ENCODE measurements at regions not wholly inside any gene's neighbourhood (a gene's known extent, or its start where the extent isn't known, plus 50 kb on each side); places are given as distances from the start of the nearest gene placed in this dataset.

- H2AFZ ChIP-seq (ENCODE audit: insufficient read depth, low read depth, low read length, poor library complexity, severe bottlenecking), result no peak overlapping the region
- no peaks in the 10 kb centered on the region for H3K4me1 ChIP-seq (ENCODE audit: control insufficient read depth in 1 of 2, insufficient read depth in 2 of 2, low read length in 2 of 2)
- no peaks in the 10 kb centered on the region for H3K27me3 ChIP-seq (ENCODE audit: control insufficient read depth in 2 of 2, insufficient read depth in 2 of 2, low read length in 2 of 2)
- no peak for DNase-seq
- no peaks in the 10 kb centered on the region for H3K36me3 ChIP-seq (replicated peaks in 1 of 2; ENCODE audit: control insufficient read depth in 1 of 2, insufficient read depth in 2 of 2, low read length in 2 of 2)
- no peaks in the 10 kb centered on the region for H4K20me1 ChIP-seq (ENCODE audit: insufficient read depth, low read length)
- no peaks in the 10 kb centered on the region for H3K36me3 Mint-ChIP-seq
- H3K4me3 Mint-ChIP-seq, result no peak overlapping the region
- no peak overlapping the region for H3K4me3 ChIP-seq (replicated peaks in 1 of 3; ENCODE audit: low read depth in 2 of 3, low read length in 3 of 3)
- WGBS (ENCODE audit: insufficient coverage), result 80% methylated on average over 1 of the region's 2 CpGs
- H3K27ac ChIP-seq (ENCODE audit: low read depth in 1 of 2, low read length in 2 of 2), result no peak overlapping the region
- H3K27me3 Mint-ChIP-seq (ENCODE audit: low read depth in 3 of 3), result no peaks in the 10 kb centered on the region
- no peaks in the 10 kb centered on the region for H3K79me2 ChIP-seq (ENCODE audit: insufficient read depth, low read length)
- peaks cover 0 to 9% (median 0%) of the 10 kb centered on the region in 7 donors for H3K9me3 Mint-ChIP-seq
- H3K4me1 Mint-ChIP-seq, result no peaks in the 10 kb centered on the region
- no peak overlapping the region for H3K4me2 ChIP-seq (replicated peaks; ENCODE audit: extremely low read depth, low read length, poor library complexity, severe bottlenecking)
- TF ChIP-seq, protein P1, sequence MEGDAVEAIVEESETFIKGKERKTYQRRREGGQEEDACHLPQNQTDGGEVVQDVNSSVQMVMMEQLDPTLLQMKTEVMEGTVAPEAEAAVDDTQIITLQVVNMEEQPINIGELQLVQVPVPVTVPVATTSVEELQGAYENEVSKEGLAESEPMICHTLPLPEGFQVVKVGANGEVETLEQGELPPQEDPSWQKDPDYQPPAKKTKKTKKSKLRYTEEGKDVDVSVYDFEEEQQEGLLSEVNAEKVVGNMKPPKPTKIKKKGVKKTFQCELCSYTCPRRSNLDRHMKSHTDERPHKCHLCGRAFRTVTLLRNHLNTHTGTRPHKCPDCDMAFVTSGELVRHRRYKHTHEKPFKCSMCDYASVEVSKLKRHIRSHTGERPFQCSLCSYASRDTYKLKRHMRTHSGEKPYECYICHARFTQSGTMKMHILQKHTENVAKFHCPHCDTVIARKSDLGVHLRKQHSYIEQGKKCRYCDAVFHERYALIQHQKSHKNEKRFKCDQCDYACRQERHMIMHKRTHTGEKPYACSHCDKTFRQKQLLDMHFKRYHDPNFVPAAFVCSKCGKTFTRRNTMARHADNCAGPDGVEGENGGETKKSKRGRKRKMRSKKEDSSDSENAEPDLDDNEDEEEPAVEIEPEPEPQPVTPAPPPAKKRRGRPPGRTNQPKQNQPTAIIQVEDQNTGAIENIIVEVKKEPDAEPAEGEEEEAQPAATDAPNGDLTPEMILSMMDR (IDR thresholded peaks at IDR 0.05), result no peak
- no peak overlapping the region for H3K9ac ChIP-seq (ENCODE audit: insufficient read depth, low read length, poor library complexity, severe bottlenecking)
- peaks cover 0 to 6% of the 10 kb centered on the region in 2 donors for H3K9me3 ChIP-seq (replicated peaks in 1 of 2; ENCODE audit: control insufficient read depth in 1 of 2, insufficient read depth in 1 of 2, low read length in 2 of 2)
- intact Hi-C loops (cut with micrococcal nuclease), result no loop called here
- no peak overlapping the region for H3K27ac Mint-ChIP-seq
These were observed 703.5 kb downstream of the PDHA2 start for GRCh38 chr4:96543346-96543745.

- H3K9me3 ChIP-seq (replicated peaks in 1 of 2; ENCODE audit: control insufficient read depth in 1 of 2, insufficient read depth in 1 of 2, low read length in 2 of 2), result peaks cover 2 to 5% of the 10 kb centered on the region in 2 donors
- no peaks in the 10 kb centered on the region for H4K20me1 ChIP-seq (ENCODE audit: insufficient read depth, low read length)
- no peak overlapping the region for H2AFZ ChIP-seq (ENCODE audit: insufficient read depth, low read depth, low read length, poor library complexity, severe bottlenecking)
- H3K27ac ChIP-seq (ENCODE audit: low read depth in 1 of 2, low read length in 2 of 2), result no peak overlapping the region
- Mint-ChIP-seq H3K4me3 (no peak overlapping the region), H3K4me1 (no peaks in the 10 kb centered on the region), H3K27me3 (ENCODE audit: low read depth in 3 of 3) (no peaks in the 10 kb centered on the region), H3K36me3 (no peaks in the 10 kb centered on the region), H3K27ac (no peak overlapping the region), H3K9me3 (peaks cover 0 to 3% (median 1%) of the 10 kb centered on the region in 7 donors)
- no peak for DNase-seq
- no peak overlapping the region for H3K4me2 ChIP-seq (replicated peaks; ENCODE audit: extremely low read depth, low read length, poor library complexity, severe bottlenecking)
- TF ChIP-seq, protein P1 (IDR thresholded peaks at IDR 0.05), result no peak
- H3K4me3 ChIP-seq (replicated peaks in 1 of 3; ENCODE audit: low read depth in 2 of 3, low read length in 3 of 3), result no peak overlapping the region
- H3K79me2 ChIP-seq (ENCODE audit: insufficient read depth, low read length), result no peaks in the 10 kb centered on the region
- no peaks in the 10 kb centered on the region for H3K27me3 ChIP-seq (ENCODE audit: control insufficient read depth in 2 of 2, insufficient read depth in 2 of 2, low read length in 2 of 2)
- 100% methylated on average over 1 of the region's 2 CpGs for WGBS (ENCODE audit: insufficient coverage)
- H3K36me3 ChIP-seq (replicated peaks in 1 of 2; ENCODE audit: control insufficient read depth in 1 of 2, insufficient read depth in 2 of 2, low read length in 2 of 2), result no peaks in the 10 kb centered on the region
- no peaks in the 10 kb centered on the region for H3K4me1 ChIP-seq (ENCODE audit: control insufficient read depth in 1 of 2, insufficient read depth in 2 of 2, low read length in 2 of 2)
- intact Hi-C loops (cut with micrococcal nuclease), result no loop called here
- H3K9ac ChIP-seq (ENCODE audit: insufficient read depth, low read length, poor library complexity, severe bottlenecking), result no peak overlapping the region
These were observed 718.6 kb downstream of the PDHA2 start for GRCh38 chr4:96558466-96558865.
